ENCODE measurements at regions not wholly inside any gene's neighbourhood (a gene's known extent, or its start where the extent isn't known, plus 50 kb on each side); places are given as distances from the start of the nearest gene placed in this dataset.

DNA sequence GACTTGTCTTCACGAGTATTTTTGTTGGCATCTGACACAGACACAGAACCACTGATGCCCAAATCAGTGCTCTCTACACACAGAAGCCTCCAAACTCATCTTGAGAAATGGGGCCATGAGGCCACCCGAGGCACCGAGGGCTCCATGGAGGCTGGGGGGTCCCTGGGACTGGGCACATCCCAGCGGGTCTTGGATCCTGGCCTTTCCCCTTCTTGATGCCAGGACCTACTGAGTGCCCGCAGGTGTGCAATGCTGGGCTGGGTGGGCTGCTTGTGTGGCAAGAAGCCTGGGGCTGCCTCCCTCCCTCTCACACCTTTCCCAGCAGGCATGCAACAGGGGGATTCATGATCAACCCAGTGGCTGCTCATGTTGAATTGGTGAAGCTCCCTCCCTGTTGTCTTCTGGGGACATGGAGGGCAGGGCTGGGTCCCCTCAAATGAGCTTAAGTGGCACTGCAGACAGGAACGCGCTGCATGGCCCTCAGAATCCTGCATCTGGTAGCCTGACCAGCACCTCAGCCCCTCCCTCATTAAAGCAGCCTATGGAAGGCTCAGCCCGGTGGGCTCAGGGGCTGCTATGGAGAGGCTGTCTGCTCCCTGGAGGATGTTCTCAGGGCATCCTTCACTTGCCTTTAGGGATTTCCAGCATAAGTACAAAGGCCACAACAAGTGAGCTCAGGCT lies 63.7 kb upstream of the SIMC1 start:
- TF ChIP-seq, protein P1, sequence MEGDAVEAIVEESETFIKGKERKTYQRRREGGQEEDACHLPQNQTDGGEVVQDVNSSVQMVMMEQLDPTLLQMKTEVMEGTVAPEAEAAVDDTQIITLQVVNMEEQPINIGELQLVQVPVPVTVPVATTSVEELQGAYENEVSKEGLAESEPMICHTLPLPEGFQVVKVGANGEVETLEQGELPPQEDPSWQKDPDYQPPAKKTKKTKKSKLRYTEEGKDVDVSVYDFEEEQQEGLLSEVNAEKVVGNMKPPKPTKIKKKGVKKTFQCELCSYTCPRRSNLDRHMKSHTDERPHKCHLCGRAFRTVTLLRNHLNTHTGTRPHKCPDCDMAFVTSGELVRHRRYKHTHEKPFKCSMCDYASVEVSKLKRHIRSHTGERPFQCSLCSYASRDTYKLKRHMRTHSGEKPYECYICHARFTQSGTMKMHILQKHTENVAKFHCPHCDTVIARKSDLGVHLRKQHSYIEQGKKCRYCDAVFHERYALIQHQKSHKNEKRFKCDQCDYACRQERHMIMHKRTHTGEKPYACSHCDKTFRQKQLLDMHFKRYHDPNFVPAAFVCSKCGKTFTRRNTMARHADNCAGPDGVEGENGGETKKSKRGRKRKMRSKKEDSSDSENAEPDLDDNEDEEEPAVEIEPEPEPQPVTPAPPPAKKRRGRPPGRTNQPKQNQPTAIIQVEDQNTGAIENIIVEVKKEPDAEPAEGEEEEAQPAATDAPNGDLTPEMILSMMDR (IDR thresholded peaks at IDR 0.05) = no peak
- TF ChIP-seq EP300 (IDR thresholded peaks at IDR 0.05) (no peak), POLR2AphosphoS5 (IDR thresholded peaks at IDR 0.05) (no peak)

Data from sigmoid colon (tissue), 4 donors.